GM12878 (cell line): ENCODE measurements at regions not wholly inside any gene's neighbourhood (a gene's known extent, or its start where the extent isn't known, plus 50 kb on each side); places are given as distances from the start of the nearest gene placed in this dataset.

Experiments used
- ATAC-seq: fragments of 200-7000 bp; cut with Tn5 transposase; 3 replicates; pipeline ENCODE4 v1.9.1; 2020; ENCODE audit warnings: mild to moderate bottlenecking, moderate library complexity
- BruUV-seq: library from RNA; stranded (reverse); fragments of 400-500 nt; replicated peaks from 2 replicates; lab custom pipeline; 2021; lab: Mats Ljungman, UMichigan
- CTCF ChIA-PET: fragments of 300-600 bp; sonication (Branson Sonifier 250); formaldehyde crosslinking; extraction: SDS; loops from one replicate; lab custom pipeline; 2021; ENCODE audit warnings: inconsistent platforms; lab: Yijun Ruan, JAX
- POLR2A ChIA-PET: fragments of 350-600 bp; formaldehyde crosslinking; extraction: SDS; loops from one replicate; lab custom pipeline; 2021; ENCODE audit warnings: inconsistent platforms; lab: Charles Lee
- RAD21 ChIA-PET: fragments of 300-600 bp; sonication (Branson Sonifier 250); formaldehyde crosslinking; loops from one replicate; lab custom pipeline; 2023; ENCODE audit warnings: antibody characterized with exemption; ENCODE audit not compliant: unreplicated experiment; lab: Charles Lee
- SMC1A ChIA-PET: fragments of 300-600 bp; sonication (Branson Sonifier 250); formaldehyde crosslinking; loops from one replicate; lab custom pipeline; 2023; ENCODE audit not compliant: unreplicated experiment, uncharacterized antibody; lab: Charles Lee
- DNase-seq: peaks from one replicate; pipeline ENCODE4 v3.0.0-alpha.2; 2011; ENCODE audit warnings: low read depth, low spot score
- FAIRE-seq: peaks from 3 replicates; lab custom pipeline; 2011; peaks lifted over from hg19 to GRCh38; lab: Jason Lieb, UNC
- H2AFZ ChIP-seq: 2 replicates; pipeline ENCODE4 v1.6.0; 2011; ENCODE audit warnings: low read depth, low read length, control low read depth; ENCODE audit not compliant: control insufficient read depth
- H3K27ac ChIP-seq: 2 replicates; pipeline ENCODE4 v1.5.1; 2011; ENCODE audit warnings: control low read depth; ENCODE audit not compliant: control insufficient read depth, insufficient read depth
- H3K27me3 ChIP-seq, 2 experiments: replicated peaks in 1 of 2; 2 replicates each; pipeline versions ENCODE4 v1.6.0 to v1.6.1; 2011; ENCODE audit warnings: low read length in 1 of 2; ENCODE audit not compliant: control insufficient read depth in 2 of 2, insufficient read depth in 2 of 2
- H3K36me3 ChIP-seq, 2 experiments: 2 replicates each; pipeline ENCODE4 v1.5.1; 2011; ENCODE audit warnings: low read length in 1 of 2; ENCODE audit not compliant: control insufficient read depth in 2 of 2, insufficient read depth in 2 of 2
- H3K4me1 ChIP-seq: 2 replicates; pipeline ENCODE4 v1.6.1; 2011; ENCODE audit warnings: mild to moderate bottlenecking, low read length, moderate library complexity, mixed read lengths; ENCODE audit not compliant: control insufficient read depth, insufficient read depth
- H3K4me2 ChIP-seq: 2 replicates; pipeline ENCODE4 v1.6.0; 2011; ENCODE audit warnings: control low read depth; ENCODE audit not compliant: control insufficient read depth, insufficient read depth
- H3K4me3 ChIP-seq: fragments of 200-600 bp; sonication (generic); 2 replicates; pipeline ENCODE4 v1.5.1; 2016
- H3K79me2 ChIP-seq: 2 replicates; pipeline ENCODE4 v1.6.0; 2011; ENCODE audit warnings: low read length; ENCODE audit not compliant: control insufficient read depth, insufficient read depth
- H3K9ac ChIP-seq: 2 replicates; pipeline ENCODE4 v1.8.0; 2011; ENCODE audit warnings: low read length, control low read depth, mixed read lengths; ENCODE audit not compliant: control insufficient read depth, insufficient read depth
- H3K9me3 ChIP-seq: replicated peaks from 3 replicates; pipeline ENCODE4 v1.5.1; 2011; ENCODE audit warnings: mild to moderate bottlenecking, low read length; ENCODE audit not compliant: control insufficient read depth, insufficient read depth
- H4K20me1 ChIP-seq: 2 replicates; pipeline ENCODE4 v1.6.0; 2011; ENCODE audit not compliant: control insufficient read depth, insufficient read depth
- EED ChIP-seq: sonication (generic); IDR thresholded peaks from 2 replicates; pipeline ENCODE4 v1.6.1; 2016; ENCODE audit warnings: antibody characterized with exemption, low read depth
- ELK1 ChIP-seq: IDR thresholded peaks from 2 replicates; pipeline ENCODE4 v1.6.1; 2012; ENCODE audit warnings: low read depth, low read length, improper control_type of control experiment
- IRF4 ChIP-seq: IDR thresholded peaks from 2 replicates; pipeline ENCODE4 v1.6.1; 2011; ENCODE audit warnings: low read depth, low read length
- KDM1A ChIP-seq: fragments of 200-600 bp; sonication (generic); IDR thresholded peaks from 2 replicates; pipeline ENCODE4 v1.6.1; 2016; ENCODE audit warnings: borderline replicate concordance
- MAX ChIP-seq: IDR thresholded peaks from 2 replicates; pipeline ENCODE4 v1.6.1; 2012; ENCODE audit warnings: low read depth, low read length, improper control_type of control experiment
- NBN ChIP-seq: fragments of 450-650 bp; IDR thresholded peaks from 2 replicates; pipeline ENCODE4 v1.6.1; 2016
- NR2C2 ChIP-seq: IDR thresholded peaks from 2 replicates; pipeline ENCODE4 v1.6.1; 2011; ENCODE audit warnings: borderline replicate concordance, low read depth; ENCODE audit not compliant: control insufficient read depth, insufficient read length
- RCOR1 ChIP-seq: conservative IDR thresholded peaks from 2 replicates; pipeline ENCODE4 v1.6.1; 2012; ENCODE audit warnings: low read depth, low read length, improper control_type of control experiment
- RUNX3 ChIP-seq: IDR thresholded peaks from 2 replicates; pipeline ENCODE4 v1.6.1; 2012; ENCODE audit warnings: low read length, inconsistent platforms
- SKIL ChIP-seq: fragments of 450-650 bp; IDR thresholded peaks from 2 replicates; pipeline ENCODE4 v1.6.1; 2017; ENCODE audit warnings: mild to moderate bottlenecking, low read depth, inconsistent platforms; ENCODE audit not compliant: poor library complexity, severe bottlenecking
- SUPT20H ChIP-seq: IDR thresholded peaks from 2 replicates; pipeline ENCODE4 v1.6.1; 2011; ENCODE audit warnings: low read depth, mild to moderate bottlenecking, low read length, moderate library complexity, borderline replicate concordance; ENCODE audit not compliant: control insufficient read depth
- TBL1XR1 ChIP-seq: IDR thresholded peaks from 2 replicates; pipeline ENCODE4 v1.6.1; 2012; ENCODE audit warnings: low read depth, low read length, improper control_type of control experiment
- USF1 ChIP-seq: IDR thresholded peaks from 2 replicates; pipeline ENCODE4 v1.6.1; 2011; ENCODE audit warnings: borderline replicate concordance, low read depth, mild to moderate bottlenecking, moderate library complexity, mixed read lengths, low read length; ENCODE audit not compliant: insufficient read depth; ENCODE audit errors: extremely low read length
- ZBTB40 ChIP-seq: fragments of 450-650 bp; IDR thresholded peaks from 2 replicates; pipeline ENCODE4 v1.6.1; 2016; ENCODE audit warnings: mild to moderate bottlenecking, moderate library complexity, borderline replicate concordance
- ZNF384 ChIP-seq: IDR thresholded peaks from 2 replicates; pipeline ENCODE4 v1.6.1; 2012; ENCODE audit warnings: low read depth, mild to moderate bottlenecking, low read length, improper control_type of control experiment, borderline replicate concordance
- WGBS: methylation state at CpG from one replicate; pipeline ENCODE4 v1.1.6; 2016; ENCODE audit warnings: low lambda C conversion rate; ENCODE audit not compliant: insufficient replicate concordance, insufficient coverage; ENCODE audit errors: missing lambda C conversion rate; 5-methylcytosine and 5-hydroxymethylcytosine counted together
- in situ Hi-C: fragments of 300-500 bp; cut with MboI; formaldehyde crosslinking; loops from 9 replicates; pipeline ENCODE4 v1.14.3; 2018; ENCODE audit warnings: mixed read lengths
- intact Hi-C: fragments of 100-400 bp; cut with micrococcal nuclease; formaldehyde crosslinking; loops from one replicate; pipeline ENCODE4 v1.14.2; 2022; ENCODE audit not compliant: unreplicated experiment

GRCh38 chr4:14816623-14817261, 185.5 kb upstream of the CPEB2 start:
- Histone ChIP-seq H3K27me3 (no peaks in the 10 kb centered on the region), H3K4me2 (no peak overlapping the region), H3K9me3 (no peaks in the 10 kb centered on the region), H3K4me3 (no peak overlapping the region), H2AFZ (no peak overlapping the region), H3K79me2 (no peaks in the 10 kb centered on the region), H3K27ac (no peak overlapping the region), H3K9ac (no peak overlapping the region), H4K20me1 (no peaks in the 10 kb centered on the region), H3K4me1 (no peaks in the 10 kb centered on the region), H3K36me3 (no peaks in the 10 kb centered on the region)
- ChIA-PET CTCF (no interaction called here), RAD21 (no interaction called here), POLR2A (no interaction called here), SMC1A (no interaction called here)
- FAIRE-seq (no peak), ATAC-seq (no peak), DNase-seq (no peak)
- 54% methylated on average over 4 of the region's 4 CpGs for WGBS
- intact Hi-C loops: no loop called here
- TF ChIP-seq KDM1A (no peak), NBN (no peak), NR2C2 (no peak), ZBTB40 (no peak), RCOR1 (no peak), RUNX3 (no peak), IRF4 (no peak), ZNF384 (no peak), USF1 (no peak), ELK1 (no peak), SKIL (no peak), EED (no peak), TBL1XR1 (no peak), MAX (no peak), SUPT20H (no peak)
- in situ Hi-C loops: no loop called here
- BruUV-seq: no TSS peak
